GM19043 (cell line): ENCODE measurements at regions not wholly inside any gene's neighbourhood (a gene's known extent, or its start where the extent isn't known, plus 50 kb on each side); places are given as distances from the start of the nearest gene placed in this dataset.
A peak's percentile ranks its signal among the peaks of the same experiment; 100 is the strongest.

ENCODE experiments used
- ATAC-seq: cut with Tn5 transposase; IDR thresholded peaks from one replicate; pipeline ENCODE4 v1.9.1; 2021; ENCODE audit warnings: low read depth; ENCODE audit not compliant: unreplicated experiment

- ATAC-seq = no peak
Observed at GRCh38 chr3:161444694-161445077, 51.9 kb upstream of the OTOL1 start.

DNA sequence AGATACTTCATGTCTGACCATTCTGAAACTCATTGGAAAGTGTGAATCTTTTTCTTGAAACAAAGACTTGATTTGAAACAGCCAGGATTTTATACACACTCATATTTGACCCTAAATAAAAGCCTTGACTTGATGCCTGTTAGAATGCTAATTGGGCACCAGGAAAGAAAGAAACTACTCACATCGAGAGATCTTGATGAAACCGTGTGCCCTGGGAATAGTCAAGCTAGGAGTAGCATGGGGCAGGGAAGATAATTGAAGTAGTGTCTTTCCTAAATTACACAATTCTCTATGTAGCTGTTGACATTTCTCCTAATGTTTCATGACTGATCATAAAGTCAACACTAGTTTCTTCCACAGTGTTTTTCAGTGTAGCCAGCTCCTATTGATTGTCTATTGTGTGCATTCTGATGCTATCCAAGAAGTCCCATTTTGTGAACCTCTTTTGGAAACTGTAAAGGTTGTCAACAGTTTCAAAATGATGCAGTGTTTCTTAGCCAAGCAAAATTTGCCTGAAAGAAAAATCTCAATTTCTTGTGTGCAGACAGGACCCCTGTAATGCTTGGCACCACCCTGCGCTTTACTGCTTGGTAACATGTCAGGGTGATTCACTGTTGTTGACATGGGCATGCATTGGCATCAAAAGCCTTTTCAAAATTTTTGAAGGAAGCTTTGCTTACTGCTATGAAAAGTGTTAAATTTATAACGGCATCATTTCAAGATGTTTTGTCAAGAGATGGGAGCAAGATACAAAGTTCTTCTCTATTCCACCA lies 52.5 kb upstream of the OTOL1 start:
- no peak for ATAC-seq

DNA sequence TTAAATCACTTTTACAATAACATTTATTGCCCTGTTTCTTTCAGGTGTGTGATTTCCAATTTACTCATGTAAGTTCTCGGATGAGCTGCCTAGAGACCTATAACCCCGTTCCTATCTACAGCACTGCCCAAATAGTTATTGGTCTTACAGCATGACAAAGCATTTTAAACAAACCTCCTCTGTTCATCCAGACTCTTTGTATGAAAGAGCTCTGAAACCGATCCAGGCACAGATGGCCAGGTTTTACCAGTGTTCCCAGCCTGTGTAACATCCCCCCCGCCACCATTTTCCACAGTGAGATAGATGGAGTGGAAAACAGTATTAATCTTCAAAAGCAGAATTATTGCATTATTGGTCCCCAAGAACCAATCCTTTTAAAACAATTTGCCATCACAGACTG lies 59.0 kb upstream of the SPTSSB start:
- no peak for ATAC-seq

DNA sequence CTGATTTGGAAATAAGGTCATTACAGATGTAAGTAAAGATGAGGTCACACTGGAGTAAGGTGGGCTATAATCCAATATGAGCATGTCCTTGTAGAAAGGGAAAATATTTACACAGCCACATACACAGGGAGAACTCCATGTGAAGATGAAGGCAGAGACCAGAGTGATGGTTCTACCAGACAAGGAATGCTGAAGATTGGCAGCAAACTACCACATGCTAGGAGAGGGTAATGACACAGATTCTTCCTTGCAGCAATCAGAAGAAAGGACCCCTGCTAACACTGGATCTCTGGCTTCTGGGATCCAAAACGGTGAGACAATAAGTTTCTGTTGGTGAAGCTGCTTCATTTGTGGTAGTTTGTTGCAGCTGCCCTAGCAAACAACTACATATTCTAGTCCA lies 56.0 kb upstream of the SPTSSB start:
- ATAC-seq = no peak

DNA sequence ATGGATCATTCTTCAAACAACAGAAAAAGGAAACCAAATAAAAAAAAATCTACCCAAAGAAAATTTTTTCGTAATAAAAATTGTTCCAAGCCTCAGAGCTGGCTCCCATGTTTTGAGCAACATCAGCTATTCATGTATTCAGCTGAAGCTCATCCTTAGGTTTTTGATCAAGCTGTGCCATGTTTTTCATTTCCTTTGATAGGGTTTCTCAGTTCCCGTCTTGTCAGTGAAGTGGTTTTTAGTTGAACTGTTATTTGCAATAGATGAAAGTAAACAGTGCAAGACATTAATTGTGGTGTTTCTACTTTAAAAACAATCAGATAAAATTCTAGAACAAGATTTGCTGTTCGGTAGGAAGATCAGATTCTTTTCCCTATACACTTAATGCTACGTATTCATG lies 55.4 kb upstream of the SPTSSB start:
- ATAC-seq = no peak

DNA sequence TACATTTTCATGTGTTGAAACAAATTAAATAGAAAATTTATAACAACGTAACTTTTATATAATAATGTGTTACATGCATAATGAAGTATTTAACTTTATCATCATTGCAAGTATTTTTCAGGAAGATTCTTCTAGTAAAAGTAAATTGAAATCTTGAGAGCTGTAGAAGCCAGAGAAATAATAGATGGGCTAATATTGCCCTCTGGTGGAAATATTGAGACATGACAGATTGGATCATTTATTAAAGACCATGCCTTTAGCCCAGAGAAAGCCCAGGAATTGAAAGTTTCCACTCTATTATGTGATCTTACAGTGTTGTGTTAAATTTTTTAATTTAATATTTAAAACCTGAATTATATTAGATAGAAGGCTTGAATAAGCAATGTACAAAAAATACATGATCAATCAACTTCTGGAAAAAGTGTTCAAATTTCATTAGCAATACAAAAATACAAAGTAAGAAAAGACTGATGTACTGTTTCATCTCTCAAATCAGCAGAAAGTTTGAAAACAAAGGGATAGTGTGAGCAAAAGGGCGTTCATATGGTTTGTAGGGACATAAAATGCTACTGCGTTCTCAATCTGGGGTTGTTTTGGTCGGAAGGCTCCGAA lies 52.7 kb upstream of the SPTSSB start:
- peak; percentile 60 for ATAC-seq

- no peak for ATAC-seq
Observed at GRCh38 chr3:161422171-161422700, 50.9 kb upstream of the SPTSSB start.
